C4-2B (cell line): ENCODE measurements at regions not wholly inside any gene's neighbourhood (a gene's known extent, or its start where the extent isn't known, plus 50 kb on each side); places are given as distances from the start of the nearest gene placed in this dataset.

Experiments
- CTCF ChIP-seq: fragments of 450-650 bp; conservative IDR thresholded peaks from 2 replicates; pipeline ENCODE4 v1.5.1; 2017; ENCODE audit warnings: mild to moderate bottlenecking
- ZFX ChIP-seq: fragments of 450-650 bp; IDR thresholded peaks from 2 replicates; pipeline ENCODE4 v1.6.1; 2017

- TF ChIP-seq CTCF (no peak), ZFX (no peak)
Measured at GRCh38 chr3:151612115-151612514, 121.6 kb upstream of the AADACL2 start.
